RWPE2 (cell line): ENCODE measurements at regions not wholly inside any gene's neighbourhood (a gene's known extent, or its start where the extent isn't known, plus 50 kb on each side); places are given as distances from the start of the nearest gene placed in this dataset.

Source experiments
- ATAC-seq: fragments of 200-7000 bp; cut with Tn5 transposase; 3 replicates; pipeline ENCODE4 v1.9.1; 2021; ENCODE audit warnings: low read depth
- DNase-seq: peaks from one replicate; pipeline ENCODE4 v3.0.0-alpha.2; 2020; ENCODE audit warnings: low spot score
- H3K27ac ChIP-seq: fragments of 450-650 bp; 2 replicates; pipeline ENCODE4 v1.5.1; 2017; ENCODE audit warnings: mild to moderate bottlenecking; ENCODE audit not compliant: poor library complexity, severe bottlenecking
- H3K27me3 ChIP-seq: fragments of 250-450 bp; sonication (Bioruptor Pico); 2 replicates; pipeline ENCODE4 v1.5.1; 2021; ENCODE audit warnings: mild to moderate bottlenecking, moderate library complexity; ENCODE audit not compliant: insufficient read depth, poor library complexity, severe bottlenecking
- H3K36me3 ChIP-seq: fragments of 250-450 bp; sonication (Bioruptor Pico); 2 replicates; pipeline ENCODE4 v1.5.1; 2020; ENCODE audit warnings: low read depth, mild to moderate bottlenecking, moderate library complexity
- H3K4me1 ChIP-seq: fragments of 250-450 bp; sonication (Bioruptor Pico); 2 replicates; pipeline ENCODE4 v1.5.1; 2021; ENCODE audit warnings: mild to moderate bottlenecking, moderate library complexity; ENCODE audit not compliant: insufficient read depth, poor library complexity, severe bottlenecking
- H3K4me3 ChIP-seq: fragments of 250-450 bp; sonication (Bioruptor Pico); 2 replicates; pipeline ENCODE4 v1.5.1; 2021; ENCODE audit warnings: mild to moderate bottlenecking, moderate library complexity; ENCODE audit not compliant: severe bottlenecking
- H3K9me3 ChIP-seq: fragments of 250-450 bp; sonication (Bioruptor Pico); 2 replicates; pipeline ENCODE4 v1.5.1; 2021; ENCODE audit warnings: mild to moderate bottlenecking, moderate library complexity; ENCODE audit not compliant: severe bottlenecking
- CTCF ChIP-seq: fragments of 450-650 bp; IDR thresholded peaks from one replicate; pipeline ENCODE4 v1.5.1; 2017; ENCODE audit warnings: mild to moderate bottlenecking, moderate library complexity; ENCODE audit not compliant: poor library complexity, severe bottlenecking

GRCh38 chr3:116870379-116870778 lies 160.8 kb downstream of the TUSC7 start:
- Histone ChIP-seq H3K27me3 (no peaks in the 10 kb centered on the region), H3K36me3 (no peaks in the 10 kb centered on the region), H3K4me1 (no peaks in the 10 kb centered on the region), H3K4me3 (no peak overlapping the region), H3K27ac (no peak overlapping the region), H3K9me3 (no peaks in the 10 kb centered on the region)
- ATAC-seq (no peak), DNase-seq (no peak)
- TF ChIP-seq CTCF: no peak

GRCh38 chr3:116871905-116872304 lies 162.3 kb downstream of the TUSC7 start:
- ATAC-seq: no peak
- H3K9me3 ChIP-seq: no peaks in the 10 kb centered on the region
- TF ChIP-seq CTCF: no peak
- DNase-seq: no peak
- no peaks in the 10 kb centered on the region for H3K4me1 ChIP-seq
- no peak overlapping the region for H3K27ac ChIP-seq
- no peaks in the 10 kb centered on the region for H3K27me3 ChIP-seq
- H3K4me3 ChIP-seq: no peak overlapping the region
- H3K36me3 ChIP-seq: no peaks in the 10 kb centered on the region

- no peak for ATAC-seq
- no peak for TF ChIP-seq CTCF
Observed at GRCh38 chr3:116872688-116873087, 163.1 kb downstream of the TUSC7 start.

GRCh38 chr3:116873142-116873541 lies 163.6 kb downstream of the TUSC7 start:
- Histone ChIP-seq H3K4me1 (no peaks in the 10 kb centered on the region), H3K27me3 (no peaks in the 10 kb centered on the region), H3K36me3 (no peaks in the 10 kb centered on the region), H3K4me3 (no peak overlapping the region), H3K9me3 (no peaks in the 10 kb centered on the region), H3K27ac (no peak overlapping the region)
- no peak for ATAC-seq
- no peak for DNase-seq
- no peak for TF ChIP-seq CTCF

More at GRCh38 chr3:116872688-116873087, 163.1 kb downstream of the TUSC7 start:
- Histone ChIP-seq H3K36me3 (no peaks in the 10 kb centered on the region), H3K4me1 (no peaks in the 10 kb centered on the region), H3K9me3 (no peaks in the 10 kb centered on the region), H3K27ac (no peak overlapping the region), H3K27me3 (no peaks in the 10 kb centered on the region), H3K4me3 (no peak overlapping the region)
- no peak for DNase-seq

GRCh38 chr3:116877968-116878367 lies 168.4 kb downstream of the TUSC7 start:
- DNase-seq: no peak
- Histone ChIP-seq H3K4me1 (no peaks in the 10 kb centered on the region), H3K36me3 (no peaks in the 10 kb centered on the region), H3K9me3 (no peaks in the 10 kb centered on the region), H3K27ac (no peak overlapping the region), H3K27me3 (no peaks in the 10 kb centered on the region), H3K4me3 (no peak overlapping the region)
- ATAC-seq: no peak
- no peak for TF ChIP-seq CTCF
